ENCODE measurements at regions not wholly inside any gene's neighbourhood (a gene's known extent, or its start where the extent isn't known, plus 50 kb on each side); places are given as distances from the start of the nearest gene placed in this dataset.

DNA sequence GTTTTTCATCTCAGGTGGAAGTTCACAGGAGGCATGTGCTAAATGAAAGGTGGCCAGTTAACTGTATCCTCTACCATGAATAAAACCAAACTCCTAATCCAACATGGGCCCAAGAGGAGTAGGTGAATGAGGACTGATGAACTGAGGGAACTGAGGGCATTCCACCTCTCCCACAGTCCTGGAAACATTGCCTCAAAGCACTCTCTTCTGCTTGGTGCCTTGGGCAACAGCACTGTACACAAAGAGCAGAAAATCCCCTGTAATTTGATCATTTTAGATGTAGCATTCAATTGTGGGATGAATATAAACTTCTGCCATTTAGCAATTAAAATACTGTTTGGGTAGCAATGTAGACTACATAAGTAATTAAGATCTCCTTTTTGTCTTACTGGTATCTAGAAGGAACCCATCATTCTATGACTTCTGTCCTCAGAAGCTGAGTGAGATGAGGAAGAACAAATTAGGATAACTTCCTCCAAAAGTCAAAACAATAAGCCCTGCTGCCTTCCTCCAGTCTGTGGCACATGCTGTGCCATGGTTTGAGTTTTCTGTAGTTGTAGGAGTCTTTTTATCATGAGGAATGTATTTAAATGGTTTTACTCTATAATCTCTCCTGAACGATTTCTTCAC lies 86.7 kb upstream of the ZEB2 start:
- TF ChIP-seq, protein P1, sequence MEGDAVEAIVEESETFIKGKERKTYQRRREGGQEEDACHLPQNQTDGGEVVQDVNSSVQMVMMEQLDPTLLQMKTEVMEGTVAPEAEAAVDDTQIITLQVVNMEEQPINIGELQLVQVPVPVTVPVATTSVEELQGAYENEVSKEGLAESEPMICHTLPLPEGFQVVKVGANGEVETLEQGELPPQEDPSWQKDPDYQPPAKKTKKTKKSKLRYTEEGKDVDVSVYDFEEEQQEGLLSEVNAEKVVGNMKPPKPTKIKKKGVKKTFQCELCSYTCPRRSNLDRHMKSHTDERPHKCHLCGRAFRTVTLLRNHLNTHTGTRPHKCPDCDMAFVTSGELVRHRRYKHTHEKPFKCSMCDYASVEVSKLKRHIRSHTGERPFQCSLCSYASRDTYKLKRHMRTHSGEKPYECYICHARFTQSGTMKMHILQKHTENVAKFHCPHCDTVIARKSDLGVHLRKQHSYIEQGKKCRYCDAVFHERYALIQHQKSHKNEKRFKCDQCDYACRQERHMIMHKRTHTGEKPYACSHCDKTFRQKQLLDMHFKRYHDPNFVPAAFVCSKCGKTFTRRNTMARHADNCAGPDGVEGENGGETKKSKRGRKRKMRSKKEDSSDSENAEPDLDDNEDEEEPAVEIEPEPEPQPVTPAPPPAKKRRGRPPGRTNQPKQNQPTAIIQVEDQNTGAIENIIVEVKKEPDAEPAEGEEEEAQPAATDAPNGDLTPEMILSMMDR (IDR thresholded peaks at IDR 0.05) = no peak
- TF ChIP-seq POLR2A (IDR thresholded peaks at IDR 0.05) = no peak
- TF ChIP-seq POLR2AphosphoS5 (IDR thresholded peaks at IDR 0.05) = no peak
